Memory B cell (primary cell): ENCODE measurements at regions not wholly inside any gene's neighbourhood (a gene's known extent, or its start where the extent isn't known, plus 50 kb on each side); places are given as distances from the start of the nearest gene placed in this dataset.

Experiments used
- ATAC-seq: fragments of 150-1000 bp; cut with Tn5 transposase; 2 replicates; pipeline ENCODE4 v1.10.0; 2021; ENCODE audit warnings: low read depth, mild to moderate bottlenecking, moderate library complexity
- DNase-seq, 2 donors: peaks; one replicate each; pipeline ENCODE4 v3.0.0; 2022; ENCODE audit warnings: low spot score in 2 of 2
- H3K27ac Mint-ChIP-seq: one replicate; pipeline ENCODE4 v1.8.0; 2022; ENCODE audit warnings: mild to moderate bottlenecking, moderate library complexity, mixed read lengths
- H3K27me3 Mint-ChIP-seq: one replicate; pipeline ENCODE4 v1.8.0; 2022; ENCODE audit warnings: mixed read lengths
- H3K36me3 Mint-ChIP-seq: one replicate; pipeline ENCODE4 v1.8.0; 2022; ENCODE audit warnings: mild to moderate bottlenecking, mixed read lengths
- H3K4me1 Mint-ChIP-seq: one replicate; pipeline ENCODE4 v1.8.0; 2022; ENCODE audit warnings: mixed read lengths
- H3K4me3 Mint-ChIP-seq: one replicate; pipeline ENCODE4 v1.8.0; 2022; ENCODE audit warnings: mild to moderate bottlenecking, moderate library complexity, mixed read lengths
- H3K9me3 Mint-ChIP-seq: one replicate; pipeline ENCODE4 v1.8.0; 2022; ENCODE audit warnings: mixed read lengths

GRCh38 chr2:64842030-64842429 lies 147.2 kb upstream of the SLC1A4 start:
- no peaks in the 10 kb centered on the region for H3K27me3 Mint-ChIP-seq
- ATAC-seq (no peak), DNase-seq (no peak)
- peak overlapping the region; percentile 85 for H3K27ac Mint-ChIP-seq
- no peak overlapping the region for H3K4me3 Mint-ChIP-seq
- no peaks in the 10 kb centered on the region for H3K9me3 Mint-ChIP-seq
- H3K36me3 Mint-ChIP-seq = peaks cover 3% of the 10 kb centered on the region
- H3K4me1 Mint-ChIP-seq = peaks cover 36% of the 10 kb centered on the region

- no peak overlapping the region for H3K4me3 Mint-ChIP-seq
- H3K27ac Mint-ChIP-seq = no peak overlapping the region
- DNase-seq (no peak), ATAC-seq (no peak)
- H3K36me3 Mint-ChIP-seq = peaks cover 3% of the 10 kb centered on the region
- H3K4me1 Mint-ChIP-seq = peaks cover 38% of the 10 kb centered on the region
- no peaks in the 10 kb centered on the region for H3K9me3 Mint-ChIP-seq
- H3K27me3 Mint-ChIP-seq = no peaks in the 10 kb centered on the region
These were observed 145.1 kb upstream of the SLC1A4 start for GRCh38 chr2:64844087-64844486.

DNA sequence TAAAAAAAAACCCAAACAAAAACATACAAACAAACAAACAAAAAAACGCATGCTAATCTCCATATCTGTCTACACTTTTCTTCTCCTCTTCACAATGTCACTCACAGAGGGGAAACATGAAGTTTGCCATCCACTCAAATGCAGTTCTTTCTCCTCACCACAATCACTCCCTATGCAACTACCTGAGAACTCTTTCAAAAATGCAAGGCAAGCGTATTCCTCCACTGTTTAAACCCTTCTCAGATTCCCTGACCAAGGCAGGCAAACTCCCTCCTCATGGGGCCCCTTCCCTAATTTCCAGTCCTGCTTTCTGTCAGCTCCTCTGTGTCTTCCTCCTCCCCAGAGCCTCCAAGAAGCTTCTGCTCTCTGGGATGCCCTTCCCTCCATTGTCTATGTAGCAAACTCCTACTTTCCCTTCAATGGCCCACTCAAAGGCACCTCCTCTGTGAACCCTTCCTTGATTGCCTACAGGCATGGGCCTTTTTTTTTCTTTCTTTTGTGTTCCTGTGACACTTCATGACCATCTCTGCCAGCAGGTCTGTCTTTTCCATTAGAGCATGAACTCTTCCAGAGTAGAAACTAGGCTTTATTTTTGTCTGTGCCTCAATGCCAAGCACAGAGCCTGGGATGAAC lies 143.8 kb upstream of the SLC1A4 start:
- Mint-ChIP-seq H3K36me3 (peaks cover 3% of the 10 kb centered on the region), H3K4me3 (no peak overlapping the region), H3K27ac (no peak overlapping the region), H3K4me1 (peaks cover 28% of the 10 kb centered on the region), H3K9me3 (no peaks in the 10 kb centered on the region), H3K27me3 (no peaks in the 10 kb centered on the region)
- no peak for ATAC-seq
- no peak for DNase-seq

DNA sequence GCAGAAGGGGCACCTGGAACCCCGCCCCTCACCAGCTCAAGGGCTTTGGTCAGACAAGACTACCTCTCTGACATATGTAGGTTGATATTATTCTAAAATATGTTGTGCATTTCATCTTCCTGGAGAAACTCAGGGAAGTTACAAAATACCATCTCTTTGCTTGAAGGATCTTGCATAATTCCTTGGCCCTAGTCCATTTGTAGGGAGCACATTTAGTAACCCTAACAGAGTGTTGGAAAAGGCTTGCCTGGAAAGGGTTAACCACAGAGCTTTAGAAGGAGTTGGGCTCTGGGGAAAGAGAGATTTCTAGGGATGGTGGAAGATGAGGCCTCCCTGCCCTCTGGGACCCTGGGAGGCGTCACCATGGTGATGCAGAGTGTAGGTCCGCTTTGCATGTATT lies 143.0 kb upstream of the SLC1A4 start:
- Mint-ChIP-seq H3K4me3 (no peak overlapping the region), H3K27ac (no peak overlapping the region), H3K4me1 (peaks cover 27% of the 10 kb centered on the region), H3K9me3 (no peaks in the 10 kb centered on the region), H3K27me3 (no peaks in the 10 kb centered on the region), H3K36me3 (peaks cover 3% of the 10 kb centered on the region)
- ATAC-seq = no peak
- DNase-seq = no peak

DNA sequence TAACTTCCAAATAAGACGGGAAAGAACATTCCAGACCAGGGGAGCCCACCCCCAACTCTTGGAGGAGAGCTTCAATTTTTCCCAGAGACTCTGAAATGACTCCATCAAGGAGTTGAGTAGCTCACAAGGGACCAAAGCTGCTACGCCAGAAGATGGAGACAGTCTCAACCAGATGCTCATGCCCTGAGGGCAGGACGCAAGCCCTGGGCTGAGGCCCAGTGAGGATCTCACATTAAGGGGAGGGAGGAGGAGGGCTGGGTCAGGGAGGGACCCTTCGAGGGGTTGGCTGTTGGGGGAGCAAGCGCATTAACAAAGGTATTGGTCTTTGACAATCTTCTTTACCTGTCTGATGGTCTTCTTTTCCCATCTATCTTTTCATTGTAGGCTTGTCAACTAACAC lies 141.3 kb upstream of the SLC1A4 start:
- ATAC-seq (no peak), DNase-seq (no peak)
- H3K4me1 Mint-ChIP-seq = peaks cover 25% of the 10 kb centered on the region
- H3K27me3 Mint-ChIP-seq = no peaks in the 10 kb centered on the region
- no peak overlapping the region for H3K4me3 Mint-ChIP-seq
- peaks cover 3% of the 10 kb centered on the region for H3K36me3 Mint-ChIP-seq
- no peaks in the 10 kb centered on the region for H3K9me3 Mint-ChIP-seq
- no peak overlapping the region for H3K27ac Mint-ChIP-seq

GRCh38 chr2:64848363-64848762 lies 140.8 kb upstream of the SLC1A4 start:
- H3K9me3 Mint-ChIP-seq = no peaks in the 10 kb centered on the region
- ATAC-seq (no peak), DNase-seq (no peak)
- peaks cover 29% of the 10 kb centered on the region for H3K4me1 Mint-ChIP-seq
- no peaks in the 10 kb centered on the region for H3K27me3 Mint-ChIP-seq
- H3K36me3 Mint-ChIP-seq = peaks cover 3% of the 10 kb centered on the region
- H3K27ac Mint-ChIP-seq = no peak overlapping the region
- H3K4me3 Mint-ChIP-seq = no peak overlapping the region

GRCh38 chr2:64848945-64849344 lies 140.3 kb upstream of the SLC1A4 start:
- Mint-ChIP-seq H3K4me1 (peaks cover 33% of the 10 kb centered on the region), H3K4me3 (no peak overlapping the region), H3K36me3 (peaks cover 3% of the 10 kb centered on the region), H3K27ac (no peak overlapping the region), H3K27me3 (no peaks in the 10 kb centered on the region), H3K9me3 (no peaks in the 10 kb centered on the region)
- DNase-seq = no peak
- no peak for ATAC-seq

- ATAC-seq (no peak), DNase-seq (no peak)
- no peaks in the 10 kb centered on the region for H3K27me3 Mint-ChIP-seq
- H3K36me3 Mint-ChIP-seq = peaks cover under 1% of the 10 kb centered on the region
- H3K9me3 Mint-ChIP-seq = no peaks in the 10 kb centered on the region
- no peak overlapping the region for H3K4me3 Mint-ChIP-seq
- peaks cover 41% of the 10 kb centered on the region for H3K4me1 Mint-ChIP-seq
- H3K27ac Mint-ChIP-seq = no peak overlapping the region
These were observed 138.6 kb upstream of the SLC1A4 start for GRCh38 chr2:64850642-64851041.

GRCh38 chr2:64852771-64853241 lies 136.4 kb upstream of the SLC1A4 start:
- Mint-ChIP-seq H3K4me1 (peaks cover 32% of the 10 kb centered on the region), H3K36me3 (peaks cover 2% of the 10 kb centered on the region), H3K4me3 (peak overlapping the region; percentile 74), H3K9me3 (no peaks in the 10 kb centered on the region), H3K27me3 (no peaks in the 10 kb centered on the region), H3K27ac (peak overlapping the region; percentile 83)
- ATAC-seq (peak; percentile 84), DNase-seq (no peak)

- DNase-seq (no peak), ATAC-seq (no peak)
- Mint-ChIP-seq H3K36me3 (peaks cover 2% of the 10 kb centered on the region), H3K4me3 (peak overlapping the region; percentile 74), H3K9me3 (no peaks in the 10 kb centered on the region), H3K4me1 (peaks cover 32% of the 10 kb centered on the region), H3K27me3 (no peaks in the 10 kb centered on the region), H3K27ac (peak overlapping the region; percentile 83)
These were observed 135.9 kb upstream of the SLC1A4 start for GRCh38 chr2:64853306-64853705.

GRCh38 chr2:64853894-64854293 lies 135.3 kb upstream of the SLC1A4 start:
- peaks cover 2% of the 10 kb centered on the region for H3K36me3 Mint-ChIP-seq
- DNase-seq (no peak), ATAC-seq (no peak)
- no peaks in the 10 kb centered on the region for H3K27me3 Mint-ChIP-seq
- peak overlapping the region; percentile 83 for H3K27ac Mint-ChIP-seq
- no peak overlapping the region for H3K4me3 Mint-ChIP-seq
- no peaks in the 10 kb centered on the region for H3K9me3 Mint-ChIP-seq
- H3K4me1 Mint-ChIP-seq = peaks cover 37% of the 10 kb centered on the region

DNA sequence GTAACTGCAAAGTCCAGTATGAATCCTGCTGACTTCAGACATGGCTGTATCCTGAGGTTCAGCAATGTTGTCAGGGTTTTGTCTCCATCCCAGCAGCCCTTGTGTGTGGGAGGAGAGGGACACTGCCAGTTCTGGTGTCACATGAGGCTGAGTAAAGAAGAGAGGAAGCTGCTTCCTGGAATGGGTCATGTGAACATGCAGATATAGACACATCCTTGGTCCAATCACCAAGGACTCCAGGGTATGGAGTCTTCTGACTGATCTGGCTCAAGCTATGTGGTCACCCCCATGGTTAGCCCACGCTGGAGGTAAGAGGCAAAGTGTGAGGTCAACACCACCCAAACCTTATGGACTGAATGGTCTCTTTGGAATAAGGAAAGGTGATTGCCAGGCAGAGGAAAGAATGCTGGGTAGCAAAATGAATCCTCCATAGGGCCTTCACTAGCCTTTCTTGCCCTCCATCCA lies 134.4 kb upstream of the SLC1A4 start:
- no peak overlapping the region for H3K4me3 Mint-ChIP-seq

GRCh38 chr2:64857581-64858471 lies 131.4 kb upstream of the SLC1A4 start:
- no peak for ATAC-seq
- Mint-ChIP-seq H3K36me3 (peaks cover 2% of the 10 kb centered on the region), H3K9me3 (no peaks in the 10 kb centered on the region), H3K4me1 (peaks cover 29% of the 10 kb centered on the region), H3K27ac (peak overlapping the region; percentile 95), H3K27me3 (no peaks in the 10 kb centered on the region), H3K4me3 (no peak overlapping the region)
- no peak for DNase-seq

More for the DNA sequence above, 134.4 kb upstream of the SLC1A4 start:
- no peak for DNase-seq
- peak overlapping the region; percentile 14 for H3K27ac Mint-ChIP-seq
- no peaks in the 10 kb centered on the region for H3K9me3 Mint-ChIP-seq
- no peaks in the 10 kb centered on the region for H3K27me3 Mint-ChIP-seq
- no peak for ATAC-seq
- peaks cover 38% of the 10 kb centered on the region for H3K4me1 Mint-ChIP-seq
- H3K36me3 Mint-ChIP-seq = peaks cover 2% of the 10 kb centered on the region

DNA sequence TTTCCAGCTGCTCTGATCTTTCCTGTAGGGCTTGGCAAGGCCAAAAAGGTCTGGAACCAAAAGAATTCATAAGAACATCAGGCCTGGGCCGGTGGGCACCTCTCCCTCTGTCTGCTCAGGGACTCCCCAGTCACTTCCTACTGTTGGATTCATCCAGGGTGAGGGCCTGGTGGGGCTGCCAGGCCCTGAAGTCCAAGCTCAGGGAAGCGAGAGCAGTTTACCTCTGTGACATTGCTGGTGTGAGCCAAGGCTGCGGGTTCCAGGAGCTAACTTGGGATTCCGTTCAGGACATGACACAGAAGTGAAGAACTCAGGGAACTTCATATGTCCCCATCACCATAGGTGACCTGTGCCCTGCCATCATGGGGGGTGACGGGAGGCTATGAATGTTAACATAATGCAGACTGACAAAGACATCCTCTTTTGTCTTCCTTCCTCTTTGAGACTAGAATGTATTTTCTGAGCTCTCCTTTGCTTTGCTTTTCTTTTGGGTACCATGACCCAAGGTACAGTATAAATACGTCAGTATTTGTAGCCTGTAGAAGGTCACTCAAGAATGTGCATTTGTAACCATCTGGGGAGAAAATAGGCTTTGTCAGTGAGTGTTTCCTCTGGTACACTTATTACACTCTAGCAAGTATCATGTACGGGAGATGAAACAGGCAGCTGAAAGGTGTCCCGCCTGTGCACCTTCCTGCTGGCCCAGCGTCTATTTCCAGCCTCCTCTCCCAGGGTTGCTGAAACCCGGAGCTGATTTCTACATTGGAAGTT lies 130.5 kb upstream of the SLC1A4 start:
- Mint-ChIP-seq H3K27me3 (no peaks in the 10 kb centered on the region), H3K4me3 (peak overlapping the region; percentile 80), H3K36me3 (peaks cover 2% of the 10 kb centered on the region), H3K4me1 (peaks cover 22% of the 10 kb centered on the region), H3K9me3 (no peaks in the 10 kb centered on the region), H3K27ac (peak overlapping the region; percentile 95)
- ATAC-seq = peak; percentile 42
- DNase-seq = no peak
